ENCODE measurements at regions not wholly inside any gene's neighbourhood (a gene's known extent, or its start where the extent isn't known, plus 50 kb on each side); places are given as distances from the start of the nearest gene placed in this dataset.
A peak's percentile ranks its signal among the peaks of the same experiment; 100 is the strongest.

DNA sequence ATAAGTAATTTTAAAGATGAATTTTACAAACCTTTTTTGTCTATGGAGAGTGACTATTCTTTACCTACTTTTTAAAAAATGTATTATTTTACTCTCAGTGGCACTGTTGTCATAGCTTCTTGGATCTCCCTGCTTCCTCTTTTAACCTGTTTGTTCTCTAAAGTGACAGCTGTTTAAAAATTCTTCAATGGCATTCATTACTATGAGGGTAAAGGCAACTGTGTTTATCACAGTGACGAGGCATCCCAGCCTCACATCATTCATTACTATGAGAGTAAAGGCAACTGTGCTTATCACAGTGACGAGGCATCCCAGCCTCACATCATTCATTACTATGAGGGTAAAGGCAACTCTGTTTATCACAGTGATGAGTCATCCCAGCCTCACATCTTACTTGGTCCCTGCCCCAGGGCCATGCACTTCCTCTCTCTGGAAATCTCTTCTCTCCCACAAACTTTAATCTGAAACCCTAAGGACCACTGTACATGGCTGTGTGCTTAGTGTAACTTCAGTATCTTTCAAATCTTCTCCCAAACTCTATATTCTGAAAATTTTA is 101.7 kb upstream of the ZNF717 start:
- no peak overlapping the region for H3K4me2 ChIP-seq (ENCODE audit: insufficient read depth in 1 of 2, low read depth in 2 of 2, low read length in 2 of 2)
- TF ChIP-seq HDAC2 (IDR thresholded peaks at IDR 0.05; ENCODE audit: borderline replicate concordance in 1 of 2, low read depth in 2 of 2, low read length in 2 of 2): no peak
- TF ChIP-seq JUND (IDR thresholded peaks at IDR 0.05; ENCODE audit: low read length): peak; percentile 68; the same call in 1 of the 2 replicates
- no peaks in the 10 kb centered on the region for H4K20me1 ChIP-seq (replicated peaks in 1 of 2; ENCODE audit: control insufficient read depth in 1 of 2, insufficient read depth in 2 of 2, low read length in 2 of 2)
- no peak overlapping the region for H4K5ac ChIP-seq (ENCODE audit: insufficient read length, low read depth, low read length)
- CTCF ChIA-PET (ENCODE audit: partially characterized antibody): interaction anchor here (1.2 kb wide), 1 partner anchor 158 kb away, joined by 3 read pairs; no protein-coding TSS in a partner anchor
- no peak overlapping the region for H2AK5ac ChIP-seq (ENCODE audit: low read depth, low read length)
- no peaks in the 10 kb centered on the region for H3K23me2 ChIP-seq (ENCODE audit: low read depth, low read length)
- H2BK15ac ChIP-seq (ENCODE audit: low read length): no peak overlapping the region
- H3K27ac ChIP-seq (ENCODE audit: low read depth, low read length): no peak overlapping the region
- no peak overlapping the region for H2AFZ ChIP-seq (ENCODE audit: low read length)
- H2BK120ac ChIP-seq (replicated peaks; ENCODE audit: low read depth, low read length): no peak overlapping the region
- 78% methylated on average over 2 of the region's 2 CpGs; no CpG with 5 or more reads in 1 of the 2 experiments for WGBS, 2 experiments (ENCODE audit: extremely low coverage in 1 of 2, insufficient coverage in 1 of 2, insufficient read length in 1 of 2, insufficient replicate concordance in 2 of 2, low coverage in 1 of 2, low lambda C conversion rate in 2 of 2, missing lambda C conversion rate in 1 of 2)
- H4K8ac ChIP-seq (ENCODE audit: extremely low read depth, insufficient read depth, low read length): no peak overlapping the region
- H2BK5ac ChIP-seq (ENCODE audit: low read depth, low read length): no peak overlapping the region
- H3K56ac ChIP-seq (replicated peaks; ENCODE audit: insufficient read length, low read depth, low read length): no peak overlapping the region
- DNase-seq (ENCODE audit: low read depth in 1 of 2, low spot score in 2 of 2): no peak
- no peak overlapping the region for H3K9ac ChIP-seq (replicated peaks in 1 of 4; ENCODE audit: extremely low read depth in 1 of 4, low read depth in 3 of 4, low read length in 3 of 4)
- no peaks in the 10 kb centered on the region for H3K36me3 ChIP-seq (ENCODE audit: control insufficient read depth in 2 of 4, insufficient read depth in 4 of 4, low read length in 3 of 4)
- H3K4me3 ChIP-seq (ENCODE audit: extremely low read depth in 1 of 4, insufficient read depth in 2 of 4, low read depth in 3 of 4, low read length in 4 of 4): no peak overlapping the region
- H3K18ac ChIP-seq (ENCODE audit: extremely low read depth, low read length): no peak overlapping the region
- H3K4me1 ChIP-seq (replicated peaks in 1 of 4; ENCODE audit: control insufficient read depth in 3 of 4, insufficient read depth in 4 of 4, low read length in 3 of 4): no peaks in the 10 kb centered on the region; a peak in 1 of 7 replicates
- H4K91ac ChIP-seq (replicated peaks; ENCODE audit: insufficient read length, low read length): no peak overlapping the region
- H3K23ac ChIP-seq (ENCODE audit: insufficient read length): no peak overlapping the region
- H3K14ac ChIP-seq (ENCODE audit: insufficient read length): no peak overlapping the region
- no peaks in the 10 kb centered on the region for H3K79me1 ChIP-seq (ENCODE audit: low read depth, low read length)
- no peaks in the 10 kb centered on the region for H3K27me3 ChIP-seq (replicated peaks in 1 of 4; ENCODE audit: control insufficient read depth in 3 of 4, extremely low read depth in 1 of 4, insufficient read depth in 3 of 4, low read length in 3 of 4)
- H3K9me3 ChIP-seq (ENCODE audit: insufficient read depth in 2 of 2, low read depth in 1 of 2, low read length in 1 of 2): no peaks in the 10 kb centered on the region
- no peaks in the 10 kb centered on the region for H3K79me2 ChIP-seq (ENCODE audit: control insufficient read depth in 1 of 2, insufficient read depth in 2 of 2, low read length in 2 of 2)
- no peak overlapping the region for H3K4ac ChIP-seq (replicated peaks; ENCODE audit: insufficient read length, low read depth, low read length)
- H2BK20ac ChIP-seq (ENCODE audit: low read length): no peak overlapping the region
- no peak for FAIRE-seq
- H2BK12ac ChIP-seq (ENCODE audit: low read depth, low read length): no peak overlapping the region
- POLR2A ChIA-PET (ENCODE audit: partially characterized antibody): no interaction called here

Data from H1 (cell line).